Pons (tissue), 1 donor: ENCODE measurements at regions not wholly inside any gene's neighbourhood (a gene's known extent, or its start where the extent isn't known, plus 50 kb on each side); places are given as distances from the start of the nearest gene placed in this dataset.
"Not testable (repeated sequence)": the region's sequence is repeated elsewhere in the genome, so short reads cannot be mapped to it uniquely, and the experiment has no call there.

ENCODE experiments used
- DNase-seq: peaks from one replicate; pipeline ENCODE4 v3.0.0-alpha.2; 2016; ENCODE audit warnings: low spot score

DNA sequence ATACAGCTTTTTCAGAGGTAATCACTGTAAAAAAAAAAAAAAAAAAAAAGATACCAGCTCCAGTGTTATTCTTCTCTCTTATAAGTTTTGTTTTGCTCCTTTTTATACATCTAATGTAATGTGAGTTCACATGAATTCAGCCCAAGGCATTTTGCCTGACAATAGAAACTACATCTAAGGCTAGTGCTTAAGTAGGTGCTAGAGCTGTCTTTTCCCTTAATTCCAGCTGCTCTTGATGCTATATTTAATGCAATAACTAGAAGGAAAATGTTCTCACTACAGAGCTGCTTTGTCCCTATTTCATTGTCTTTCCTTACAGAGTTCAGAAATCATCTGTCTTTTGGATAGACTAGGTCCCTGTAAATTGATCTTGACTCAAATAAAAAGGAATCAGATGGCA is 150.1 kb downstream of the NAA11 start:
- DNase-seq: no peak

DNA sequence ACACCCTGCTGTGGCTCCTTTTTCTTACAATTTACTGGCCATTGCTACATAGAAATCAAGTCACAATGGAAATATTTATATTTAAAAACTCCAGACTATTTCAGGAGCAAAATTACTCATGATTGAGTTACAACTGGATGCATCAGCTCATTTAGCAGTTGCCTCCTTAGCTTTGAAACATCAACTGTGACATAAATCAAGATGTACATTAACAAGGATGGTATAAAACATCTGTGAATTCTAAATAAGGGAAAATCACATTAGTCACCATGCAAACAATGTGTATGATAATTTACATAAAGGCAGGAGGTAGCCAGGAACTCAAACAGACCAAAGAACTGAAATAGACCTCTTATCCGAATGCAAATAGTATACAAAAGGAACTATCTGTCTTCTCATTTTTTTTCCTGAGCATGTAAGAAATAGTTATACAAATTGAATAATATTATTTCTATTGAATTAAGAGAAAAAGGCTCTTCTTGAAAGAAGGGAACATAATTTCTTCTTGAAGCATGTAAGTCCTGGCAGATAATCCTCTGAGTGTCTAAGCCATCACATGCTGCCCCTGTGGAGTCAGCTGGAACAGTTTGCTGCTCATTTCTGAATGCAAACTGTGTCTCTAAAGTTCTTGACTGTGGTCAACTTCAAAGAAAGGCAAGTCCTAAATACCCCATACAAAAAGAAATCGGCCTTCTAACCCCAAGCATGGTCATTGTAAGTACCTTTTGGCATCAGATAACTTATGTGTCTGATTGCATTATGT is 151.2 kb downstream of the NAA11 start:
- DNase-seq: no peak

DNA sequence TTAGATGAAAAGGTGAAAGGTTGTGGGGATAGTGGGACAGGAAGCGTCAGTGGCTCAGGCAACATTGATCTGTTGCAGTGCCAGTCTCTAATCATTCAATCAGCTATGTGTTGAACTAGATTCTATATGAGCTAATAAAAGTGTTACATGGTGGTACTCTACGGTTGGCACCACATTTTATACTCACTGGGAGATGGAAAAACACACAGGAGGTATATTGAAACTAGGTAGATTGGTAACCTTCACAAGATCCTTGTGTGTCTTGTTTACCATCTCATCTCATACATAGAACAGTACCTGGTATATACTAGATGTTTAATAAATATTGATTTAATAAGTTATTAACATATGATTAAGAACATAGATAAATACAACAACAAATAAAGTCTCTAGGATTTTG is 152.7 kb downstream of the NAA11 start:
- no peak for DNase-seq

DNA sequence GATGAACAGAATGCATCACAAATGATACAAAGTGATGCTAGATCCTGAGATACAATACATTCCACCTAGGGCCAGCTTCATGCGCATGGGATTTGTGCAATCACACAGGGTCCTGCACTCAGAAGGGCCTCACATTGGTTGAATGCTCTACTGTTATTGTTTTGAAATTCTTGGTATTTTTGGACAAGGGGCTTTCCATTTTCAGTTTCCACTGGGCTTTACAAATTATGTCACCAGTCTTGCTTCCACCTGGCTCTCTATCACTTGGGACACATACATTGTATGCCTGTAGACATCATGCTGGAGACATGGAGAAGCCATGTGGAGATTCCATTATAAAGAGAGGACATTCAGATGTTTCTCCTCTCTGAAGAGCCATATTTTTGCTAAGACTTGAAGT is 155.8 kb downstream of the NAA11 start:
- DNase-seq: no peak

DNA sequence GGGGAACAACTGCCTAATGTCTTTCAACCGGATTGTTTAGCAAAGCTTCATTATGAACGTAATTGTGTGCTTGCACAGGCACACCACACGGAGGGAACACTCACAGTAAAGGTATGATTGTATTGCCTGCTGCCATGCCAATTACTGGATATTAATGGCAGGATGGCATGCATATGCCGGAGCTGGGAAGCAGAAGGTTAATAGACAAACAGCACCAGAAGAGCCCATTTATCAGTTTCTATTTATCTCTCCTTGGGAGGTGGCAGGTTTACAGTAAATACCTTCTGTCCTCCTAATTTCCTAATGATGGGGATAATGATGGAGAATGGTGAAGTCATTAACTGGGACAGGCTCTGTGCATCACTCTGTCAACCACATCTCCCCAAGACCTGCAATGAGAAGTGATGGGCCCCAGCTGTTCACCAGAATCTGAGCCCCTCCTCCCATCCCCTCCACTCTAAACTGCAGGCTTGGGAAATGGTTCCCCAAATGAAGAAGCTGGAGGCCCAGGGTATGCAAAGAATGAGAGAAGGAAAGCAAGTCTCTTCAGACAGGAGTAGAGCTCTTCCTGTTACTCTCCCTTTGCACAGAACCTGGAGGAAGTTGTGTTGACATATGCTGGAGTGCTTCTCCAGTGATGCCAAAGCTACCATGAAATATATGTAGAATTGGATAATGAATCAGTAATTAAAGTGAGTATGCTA is 160.8 kb downstream of the NAA11 start:
- no peak for DNase-seq

DNA sequence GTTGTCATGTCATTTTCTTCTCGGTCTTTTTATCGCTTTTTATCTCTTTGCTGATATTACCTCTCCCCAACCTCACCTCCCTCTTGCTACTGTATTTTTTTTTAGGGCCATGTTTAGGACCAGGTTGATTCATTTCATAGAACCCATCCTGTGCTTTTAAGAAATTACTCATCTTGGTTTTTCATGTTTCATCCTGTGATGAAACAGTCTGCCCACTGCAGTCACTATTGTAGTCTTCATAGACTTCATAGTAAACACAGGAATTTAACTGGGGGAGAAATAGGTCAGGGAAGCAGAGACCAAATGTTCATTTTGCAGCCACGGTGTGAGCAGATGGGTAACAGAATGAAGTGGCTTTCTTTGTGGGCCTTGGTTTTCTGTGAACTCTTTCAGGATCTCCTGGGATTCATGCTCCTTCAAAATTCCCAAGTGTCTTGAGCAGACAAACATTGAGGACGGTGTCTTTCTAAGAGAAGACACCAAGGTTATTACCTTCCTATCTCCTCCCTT is 161.8 kb downstream of the NAA11 start:
- DNase-seq: no peak

DNA sequence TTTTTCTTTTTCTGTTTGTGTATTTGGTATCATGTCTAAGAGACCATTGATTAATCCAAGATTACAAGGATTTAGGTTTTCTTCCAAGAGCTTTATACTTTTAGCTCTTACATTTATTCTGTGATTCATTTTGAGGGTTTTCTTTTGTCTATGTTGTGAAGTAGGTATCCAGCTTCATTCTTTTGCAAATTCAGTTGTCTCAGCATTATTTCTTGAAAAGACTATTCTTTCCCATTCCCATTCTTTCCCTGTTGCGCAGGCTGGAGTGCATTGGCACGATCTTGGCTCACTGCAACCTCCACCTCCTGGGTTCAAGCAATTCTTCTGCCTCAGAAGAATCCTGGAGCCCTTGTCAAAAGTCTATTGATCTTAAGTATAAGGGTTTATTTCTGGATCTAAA is 164.9 kb downstream of the NAA11 start:
- DNase-seq: no peak

DNA sequence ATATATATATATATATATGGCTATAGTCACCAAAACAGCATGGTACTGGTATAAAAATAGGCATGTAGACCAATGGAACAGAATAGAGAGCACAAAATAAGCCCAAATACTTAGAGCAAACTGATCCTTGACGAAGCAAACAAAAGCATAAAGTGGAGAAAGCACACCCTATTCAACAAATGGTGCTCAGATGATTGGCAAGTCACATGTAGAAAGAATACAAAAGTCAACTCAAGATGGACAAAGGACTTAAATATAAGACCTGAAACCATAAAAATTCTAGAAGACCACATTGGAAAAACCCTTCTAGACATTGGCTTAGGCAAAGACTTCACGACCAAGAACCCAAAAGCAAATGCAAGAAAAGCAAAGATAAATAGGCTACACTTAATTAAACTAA is 167.2 kb downstream of the NAA11 start:
- not testable (repeated sequence) for DNase-seq

DNA sequence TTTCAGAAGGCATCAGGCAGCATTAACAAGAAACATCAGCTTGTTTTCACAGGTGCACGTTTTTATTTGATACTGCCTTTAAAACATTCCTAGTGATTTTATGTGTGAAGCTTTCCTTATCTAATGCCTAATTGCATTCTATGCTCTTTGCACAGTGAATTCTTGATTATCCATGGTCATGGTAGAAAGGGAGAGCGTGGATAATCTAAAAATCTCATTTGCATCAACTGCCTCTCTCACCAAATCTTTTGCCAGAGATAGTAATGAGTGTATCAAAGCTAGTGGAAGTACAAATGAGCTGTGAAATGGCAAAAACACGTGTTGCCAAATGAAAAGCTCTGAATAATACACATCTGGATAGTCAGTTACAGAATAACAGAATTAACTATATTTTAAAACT is 170.5 kb downstream of the NAA11 start:
- DNase-seq: no peak

DNA sequence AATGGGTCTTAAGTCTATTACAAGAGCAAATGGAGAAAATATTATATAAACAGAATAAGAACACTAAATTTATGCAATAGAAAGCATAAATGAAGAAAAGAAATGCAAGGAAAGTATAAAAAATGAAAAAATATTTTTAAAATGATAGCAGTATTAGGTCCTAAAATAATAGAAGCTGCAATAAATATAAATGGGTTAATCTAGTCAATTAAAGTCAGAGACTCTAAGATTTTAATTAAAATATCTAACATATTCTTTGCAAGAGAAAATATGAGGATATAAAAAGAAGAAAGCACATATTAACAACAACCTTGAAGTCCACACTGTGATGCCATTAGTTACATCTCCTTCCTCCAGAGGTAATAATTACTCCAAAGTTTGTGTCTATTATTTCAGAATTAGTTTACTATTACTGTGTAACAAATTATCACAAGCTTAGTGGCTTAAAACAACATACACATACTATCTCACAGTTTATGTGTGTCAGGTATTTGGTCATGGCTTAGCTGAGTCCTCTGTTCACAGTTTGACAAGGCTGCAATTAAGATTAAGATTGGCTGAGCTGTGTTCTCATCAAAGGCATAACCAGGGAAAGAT is 174.9 kb downstream of the NAA11 start:
- DNase-seq: no peak

DNA sequence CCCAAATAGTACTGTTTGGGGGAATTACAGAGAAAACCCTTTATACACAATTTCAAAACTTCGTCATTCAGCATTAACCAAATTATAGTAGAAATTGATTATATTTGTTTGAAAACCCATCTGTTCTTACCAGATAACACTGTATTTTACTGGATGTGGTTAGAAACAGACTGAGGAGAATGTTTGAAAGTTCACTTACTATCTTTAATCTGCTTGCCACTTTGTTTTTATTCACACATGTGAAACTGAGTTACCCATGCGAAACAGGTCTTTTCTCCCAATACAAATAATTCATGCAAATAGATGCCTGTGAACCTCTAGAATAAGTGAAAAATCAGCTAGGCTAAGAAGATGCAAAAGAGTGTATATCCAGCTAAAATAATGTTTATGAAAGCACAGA is 177.5 kb downstream of the NAA11 start:
- no peak for DNase-seq

DNA sequence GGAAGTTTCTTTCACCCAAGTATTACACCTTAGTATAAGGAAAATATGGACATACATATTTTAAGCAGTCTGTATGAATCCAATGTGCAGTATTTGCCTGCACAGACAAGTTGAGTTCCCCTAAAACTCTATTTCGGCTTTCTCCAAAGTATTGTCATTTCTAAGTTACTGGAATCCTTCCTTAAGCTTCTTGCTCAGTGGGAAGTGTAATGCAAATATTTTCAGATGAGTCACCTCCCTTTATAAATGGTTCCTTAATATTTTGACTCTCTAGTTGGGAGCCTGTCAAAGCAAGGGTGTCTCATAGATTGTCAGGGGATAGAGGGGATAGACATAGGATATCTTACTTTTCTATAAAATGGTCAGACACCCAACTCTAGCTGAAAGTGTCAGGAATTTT is 178.6 kb downstream of the NAA11 start:
- DNase-seq: no peak

DNA sequence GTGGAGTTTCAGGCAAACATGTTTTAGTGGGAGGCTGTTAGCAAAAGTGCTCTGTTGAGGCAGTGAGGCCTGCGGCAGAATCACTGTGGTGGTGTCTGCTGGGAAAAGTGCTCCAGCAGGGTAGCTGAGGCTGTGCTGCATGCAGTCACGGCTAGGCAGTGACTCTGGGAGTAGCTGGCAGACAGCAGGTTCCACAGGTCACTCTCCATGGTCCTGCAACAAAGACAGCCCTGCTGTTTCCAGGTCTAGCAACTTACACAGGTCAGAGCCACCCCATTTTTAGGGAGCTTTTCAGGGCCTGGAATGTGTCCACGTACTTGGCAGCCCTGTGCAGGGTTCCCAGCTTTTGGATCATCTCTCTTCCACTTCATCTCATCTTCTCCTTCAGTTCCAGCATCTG is 184.3 kb downstream of the NAA11 start:
- no peak for DNase-seq

DNA sequence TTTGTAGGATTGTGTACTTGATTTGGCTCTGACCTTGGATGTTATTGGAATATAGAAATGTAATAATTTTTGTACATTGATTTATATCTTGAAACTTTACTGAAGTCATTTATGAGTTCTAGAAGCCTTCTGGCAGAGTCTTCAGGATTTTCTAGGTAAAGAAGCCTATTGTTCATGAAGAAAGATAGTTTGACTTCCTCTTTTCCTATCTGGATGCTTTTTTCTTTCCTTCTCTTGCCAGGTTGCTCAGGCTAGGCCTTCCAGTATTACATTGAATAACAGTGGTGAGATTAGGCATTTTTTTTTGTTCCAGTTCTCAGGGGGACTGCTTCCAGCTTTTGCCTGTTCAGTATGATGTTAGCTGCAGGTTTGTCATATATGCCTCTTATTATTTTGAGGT is 191.1 kb downstream of the NAA11 start:
- DNase-seq: no peak

DNA sequence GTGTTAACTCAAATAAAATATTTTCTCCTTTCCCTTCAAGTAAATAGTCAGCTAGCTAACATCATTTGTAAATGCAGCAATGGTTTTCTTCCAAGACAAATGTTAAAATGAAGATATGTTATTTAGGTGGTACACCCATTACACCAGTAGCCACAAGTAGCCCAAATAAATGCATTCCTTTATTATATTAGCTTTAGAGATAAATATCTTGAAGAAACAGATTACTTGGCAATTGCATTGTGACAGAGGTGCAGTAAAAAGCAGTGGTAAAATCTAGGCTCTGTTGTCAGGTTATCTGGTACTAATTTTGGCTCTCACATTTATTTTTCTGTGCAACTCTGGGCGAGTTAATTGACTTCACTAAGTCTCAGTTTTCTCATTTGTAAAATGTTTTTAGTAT is 193.0 kb downstream of the NAA11 start:
- DNase-seq: no peak

DNA sequence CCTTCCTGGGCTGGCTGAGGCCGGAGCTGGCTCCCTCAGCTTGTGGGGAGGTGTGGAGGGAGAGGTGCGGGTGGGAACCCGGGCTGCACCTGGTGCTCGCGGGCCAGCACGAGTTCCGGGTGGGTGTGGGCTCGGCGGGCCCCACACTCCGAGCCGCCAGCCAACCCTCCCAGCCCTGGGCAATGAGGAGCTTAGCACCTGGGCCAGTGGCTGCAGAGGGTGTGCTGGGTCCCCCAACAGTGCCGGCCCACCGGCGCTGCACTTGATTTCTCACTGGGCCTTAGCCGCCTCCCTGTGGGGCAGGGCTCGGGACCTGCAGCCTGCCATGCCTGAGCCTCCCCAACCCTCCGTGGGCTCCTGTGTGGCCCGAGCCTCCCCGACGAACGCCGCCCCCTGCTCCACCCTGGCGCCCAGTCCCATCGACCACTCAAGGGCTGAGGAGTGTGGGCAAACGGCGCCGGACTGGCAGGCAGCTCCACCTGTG is 182.7 kb upstream of the PAQR3 start:
- DNase-seq: no peak

DNA sequence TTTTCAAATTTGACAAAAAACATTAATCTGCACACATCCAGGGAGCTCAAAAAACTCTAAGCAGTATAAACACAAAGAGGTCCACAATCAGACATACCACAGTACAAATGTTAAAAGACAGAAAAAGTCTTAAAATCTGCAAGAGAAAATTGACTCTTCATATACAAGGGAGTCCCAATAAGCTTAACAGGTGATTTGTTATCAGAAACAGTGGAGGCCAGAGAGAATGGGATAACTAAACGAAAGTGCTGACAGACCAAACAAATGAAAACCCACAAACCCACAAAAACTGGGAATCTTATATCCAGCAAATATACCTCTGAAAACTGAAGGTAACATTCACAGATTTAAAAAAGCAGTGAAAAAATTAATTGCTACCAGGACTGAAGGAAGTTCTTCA is 182.0 kb upstream of the PAQR3 start:
- DNase-seq: no peak

DNA sequence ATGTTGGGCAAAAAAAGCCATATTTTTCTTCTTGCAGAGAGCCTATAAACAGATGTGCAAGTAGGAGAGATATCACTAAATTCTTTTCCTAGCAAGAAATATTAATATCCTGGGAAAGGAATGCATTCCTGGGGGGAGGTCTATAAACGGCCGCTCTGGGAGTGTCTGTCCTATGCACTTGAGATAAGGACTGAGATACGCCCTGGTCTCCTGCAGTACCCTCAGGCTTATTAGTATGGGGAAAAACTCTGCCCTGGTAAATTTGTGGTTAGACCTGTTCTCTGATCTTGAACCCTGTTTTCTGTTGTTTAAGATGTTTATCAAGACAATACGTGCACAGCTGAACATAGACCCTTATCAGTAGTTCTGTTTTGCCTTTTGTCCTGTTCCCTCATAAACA is 177.8 kb upstream of the PAQR3 start:
- DNase-seq: not testable (repeated sequence)

DNA sequence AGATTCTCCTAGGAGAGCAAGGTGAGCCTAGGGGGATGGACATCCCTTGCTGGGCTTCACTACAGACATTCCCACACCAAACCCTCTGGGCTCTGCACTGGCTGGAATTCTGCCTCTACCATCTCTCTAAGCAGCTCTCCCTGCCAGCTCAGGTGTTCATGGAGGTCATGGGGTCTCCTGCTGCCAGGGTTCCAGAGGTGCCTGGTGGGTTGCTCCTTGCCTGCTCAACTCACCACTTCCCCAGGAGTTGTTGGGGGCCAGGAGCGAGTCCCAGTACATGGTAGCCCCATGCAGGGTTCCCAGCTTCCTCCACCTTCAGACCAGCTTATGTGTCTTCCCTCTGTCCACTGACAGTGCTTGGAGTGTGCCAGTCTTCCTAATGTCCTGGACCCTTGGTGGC is 167.8 kb upstream of the PAQR3 start:
- no peak for DNase-seq

DNA sequence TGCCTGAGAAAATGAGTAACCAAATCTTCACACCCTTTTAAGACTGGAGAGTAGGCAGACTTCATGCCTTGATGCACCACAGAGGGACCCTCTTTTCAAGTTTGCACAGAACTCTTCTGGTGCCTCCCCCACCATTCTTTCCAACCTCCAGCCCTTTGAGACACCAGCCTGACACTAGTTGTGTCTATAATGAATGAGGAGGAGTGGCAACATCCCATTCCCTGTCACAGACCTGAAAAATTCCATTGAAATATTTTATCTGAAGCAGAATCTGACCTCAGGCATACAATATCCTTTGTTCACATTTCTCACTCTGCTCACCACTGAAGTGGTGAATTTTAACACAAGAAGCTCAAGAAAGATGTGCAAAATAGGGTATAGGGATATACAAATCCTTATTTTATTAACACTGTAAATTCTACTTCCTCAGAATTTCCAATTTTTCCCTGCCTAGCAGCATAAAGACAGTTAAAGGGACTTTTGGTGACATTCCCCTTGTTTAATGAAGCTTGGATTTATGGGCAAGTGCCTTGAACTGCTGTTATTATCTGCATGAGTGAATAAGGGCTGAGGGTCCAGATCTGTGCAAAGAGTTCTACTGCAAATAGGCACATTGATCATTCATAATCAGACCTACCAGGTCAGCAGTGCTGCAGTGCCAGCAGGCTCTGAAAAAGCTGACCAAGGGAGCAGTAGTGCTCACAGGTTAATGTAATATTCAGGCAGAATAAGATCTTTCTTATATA is 149.9 kb upstream of the PAQR3 start:
- DNase-seq: no peak

DNA sequence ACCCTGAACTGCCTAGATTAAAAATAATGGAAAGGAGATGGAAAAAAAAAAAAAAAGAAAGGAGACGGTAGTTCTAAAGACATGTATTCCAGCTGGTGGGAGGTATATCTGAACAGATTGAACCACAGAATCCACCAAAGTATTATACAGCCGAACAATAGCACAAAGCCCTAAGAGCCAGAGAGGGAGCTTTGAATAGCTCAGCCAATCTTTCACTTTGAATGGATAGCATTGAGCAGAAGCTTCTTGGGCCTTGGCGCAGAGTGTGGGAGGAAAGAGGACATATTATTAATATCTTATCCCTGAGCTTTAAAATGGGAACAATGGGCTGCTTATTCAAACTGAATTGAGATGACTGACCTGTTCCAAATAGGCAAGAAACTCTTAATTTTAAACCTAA is 147.8 kb upstream of the PAQR3 start:
- peak; percentile 24 for DNase-seq

DNA sequence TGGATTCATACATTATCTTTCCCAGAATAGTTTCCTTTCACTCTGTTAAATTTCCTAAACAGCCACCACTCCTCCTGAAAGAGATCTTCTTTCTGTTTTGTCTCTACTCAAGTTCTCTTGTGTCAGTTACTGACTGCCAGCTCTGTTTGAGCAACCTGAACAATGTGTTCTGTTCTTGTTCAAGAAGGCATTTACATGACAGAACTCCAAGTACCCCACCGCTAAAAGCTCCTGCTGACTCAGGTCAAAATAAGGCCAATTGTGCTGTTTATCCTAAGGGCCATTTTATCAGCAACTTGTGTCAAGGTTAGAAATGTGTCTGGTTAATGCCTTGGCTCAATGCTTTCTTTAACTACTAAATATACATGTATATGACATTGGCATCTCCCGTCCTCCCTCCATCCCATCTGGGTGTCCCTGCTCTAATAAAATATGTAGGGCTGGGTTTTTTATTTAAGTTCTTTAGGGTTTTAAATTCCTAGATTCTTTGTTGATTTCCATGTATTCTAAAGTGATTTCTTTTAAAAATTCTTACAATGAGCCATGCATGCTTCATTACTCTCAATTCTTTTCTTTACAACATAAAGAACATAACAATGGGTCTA is 144.3 kb upstream of the PAQR3 start:
- peak; percentile 3 for DNase-seq
